HG03025 (cell line): ENCODE measurements at regions not wholly inside any gene's neighbourhood (a gene's known extent, or its start where the extent isn't known, plus 50 kb on each side); places are given as distances from the start of the nearest gene placed in this dataset.

Experiments used
- ATAC-seq: cut with Tn5 transposase; IDR thresholded peaks from one replicate; pipeline ENCODE4 v1.9.1; 2021; ENCODE audit warnings: mild to moderate bottlenecking, moderate library complexity; ENCODE audit not compliant: unreplicated experiment, low FRiP score

DNA sequence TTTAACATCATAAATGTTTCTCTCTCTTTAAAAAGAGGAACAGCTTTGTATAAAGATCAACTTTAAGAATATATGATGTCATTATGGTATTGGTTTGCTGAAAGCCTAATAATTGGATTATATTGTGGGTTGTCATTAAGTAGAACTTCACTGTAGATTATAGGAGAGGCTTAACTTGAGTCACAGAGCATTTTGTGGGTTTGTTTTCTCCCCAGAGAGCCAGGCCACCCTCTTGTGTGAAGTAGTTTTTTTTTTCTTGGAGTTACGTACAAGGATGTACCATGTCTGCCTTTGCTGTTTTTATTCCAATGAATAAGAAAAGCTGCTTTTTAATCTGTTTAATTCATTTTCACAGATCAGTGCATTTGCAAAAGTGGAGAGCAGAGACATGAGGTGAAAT, 354.8 kb upstream of the TBL1XR1 start:
- no peak for ATAC-seq

DNA sequence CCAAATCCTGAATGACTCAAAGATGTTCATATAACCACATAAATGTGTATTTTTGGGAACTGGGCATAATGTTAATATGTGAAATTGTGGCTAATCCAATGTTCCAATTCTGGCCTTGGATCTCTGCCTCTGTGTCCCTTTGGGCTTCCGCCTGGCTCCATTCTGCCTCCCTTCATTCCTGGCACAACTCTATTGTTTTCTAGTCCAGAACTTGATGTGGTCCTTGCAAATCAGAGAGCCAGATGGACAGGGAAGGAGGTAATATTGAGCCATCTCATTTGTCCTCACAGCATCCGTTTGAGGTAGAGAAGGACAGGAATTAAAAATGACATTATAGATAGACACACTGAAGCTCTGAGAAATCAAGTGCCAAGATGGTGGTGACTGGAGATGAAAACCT, 355.7 kb upstream of the TBL1XR1 start:
- ATAC-seq = no peak

DNA sequence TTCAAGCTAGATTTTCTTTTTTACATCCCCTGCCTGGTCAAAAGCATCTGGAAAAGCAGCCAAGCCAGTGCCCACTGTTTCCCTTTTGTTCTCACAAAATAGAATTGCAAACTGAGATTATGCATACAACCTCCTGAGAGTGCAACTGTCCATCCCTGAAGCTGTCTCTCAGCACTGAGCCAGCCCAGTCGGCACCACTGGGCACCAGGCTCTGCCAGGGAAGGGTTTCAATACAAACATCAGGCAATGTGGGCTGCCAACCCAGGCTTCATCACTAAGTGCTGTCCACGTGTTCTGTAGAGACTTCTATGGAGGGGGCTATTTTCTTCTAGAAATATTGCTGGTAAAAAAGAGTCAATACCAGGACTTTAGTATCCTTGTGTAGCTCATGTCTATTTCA, 356.3 kb upstream of the TBL1XR1 start:
- ATAC-seq = no peak

DNA sequence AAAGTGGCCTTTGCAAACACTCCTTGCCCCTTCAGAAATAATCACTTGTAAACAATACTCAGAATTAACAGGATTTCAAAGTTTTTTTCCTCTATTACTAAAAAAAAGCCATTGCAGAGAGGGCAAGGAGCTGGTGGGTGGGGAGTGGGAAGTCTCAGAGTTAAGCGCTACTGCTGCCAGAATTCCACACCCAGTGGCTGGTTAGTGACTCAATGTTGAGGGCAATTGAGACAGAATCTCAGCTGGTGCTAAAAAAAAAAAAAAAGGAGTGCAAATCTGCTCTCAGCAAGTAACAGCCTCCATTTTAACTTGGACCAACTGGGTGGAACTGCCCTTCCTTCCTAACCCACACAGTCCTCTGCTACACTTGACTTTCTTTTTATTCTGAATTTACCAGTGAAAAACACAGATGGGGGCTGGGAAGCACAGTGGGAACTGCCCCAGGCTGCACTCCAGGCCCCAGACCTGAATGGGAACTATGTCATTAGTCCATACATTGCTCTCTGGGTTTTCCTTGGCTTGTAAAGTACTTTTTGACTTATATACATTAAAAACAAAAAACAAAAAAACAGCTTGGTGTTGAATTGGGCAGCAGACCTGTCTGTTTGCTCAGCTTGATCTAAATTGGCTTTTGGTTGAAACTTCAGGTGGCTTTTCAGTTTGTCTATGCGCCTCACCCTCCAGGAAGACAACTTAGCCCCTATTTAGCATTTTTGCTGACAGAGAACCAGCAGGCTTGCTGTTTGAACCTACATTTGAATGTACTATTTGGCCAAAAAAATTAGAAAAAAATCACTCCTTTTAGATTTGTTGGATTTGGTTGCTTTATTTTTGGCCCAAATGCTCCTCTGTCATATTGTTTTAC, 357.8 kb upstream of the TBL1XR1 start:
- ATAC-seq = no peak

DNA sequence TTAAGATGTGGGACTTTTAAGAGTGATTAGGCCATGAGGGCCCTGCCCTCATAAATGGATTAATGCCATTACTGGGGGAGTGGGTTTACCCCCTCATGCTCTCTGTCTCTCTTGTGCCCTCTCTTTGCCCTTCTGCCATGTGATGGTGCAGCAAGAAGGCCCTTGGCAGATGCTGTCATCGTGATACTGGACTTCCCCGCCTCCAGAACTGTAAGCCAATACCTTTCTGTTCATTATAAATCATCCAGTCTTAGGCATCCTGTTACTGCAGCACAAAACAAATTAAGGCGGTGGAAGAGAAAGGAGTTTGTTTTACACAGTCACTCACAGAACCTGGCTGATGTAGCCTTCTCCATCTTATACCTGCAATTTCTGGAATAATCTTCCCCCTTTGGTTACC, 360.3 kb upstream of the TBL1XR1 start:
- ATAC-seq = no peak

DNA sequence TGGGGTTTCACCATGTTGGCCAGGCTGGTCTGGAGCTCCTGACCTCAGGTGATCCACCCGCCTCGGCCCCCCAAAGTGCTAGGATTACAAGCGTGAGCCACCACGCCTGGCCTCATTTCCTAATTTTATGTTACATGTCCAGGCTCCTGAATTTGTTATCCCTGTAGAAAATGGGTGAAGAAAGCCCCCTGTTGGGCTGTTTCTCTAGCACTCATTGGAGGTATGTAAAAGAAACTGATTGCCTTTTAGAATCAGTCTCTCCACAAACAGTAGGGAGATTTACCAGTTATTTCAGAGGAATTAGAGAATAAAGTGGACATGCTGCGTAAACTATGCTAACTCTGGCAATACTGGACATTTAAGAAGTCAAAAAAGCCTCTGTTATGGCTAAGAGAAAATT, 364.1 kb upstream of the TBL1XR1 start:
- ATAC-seq = no peak

DNA sequence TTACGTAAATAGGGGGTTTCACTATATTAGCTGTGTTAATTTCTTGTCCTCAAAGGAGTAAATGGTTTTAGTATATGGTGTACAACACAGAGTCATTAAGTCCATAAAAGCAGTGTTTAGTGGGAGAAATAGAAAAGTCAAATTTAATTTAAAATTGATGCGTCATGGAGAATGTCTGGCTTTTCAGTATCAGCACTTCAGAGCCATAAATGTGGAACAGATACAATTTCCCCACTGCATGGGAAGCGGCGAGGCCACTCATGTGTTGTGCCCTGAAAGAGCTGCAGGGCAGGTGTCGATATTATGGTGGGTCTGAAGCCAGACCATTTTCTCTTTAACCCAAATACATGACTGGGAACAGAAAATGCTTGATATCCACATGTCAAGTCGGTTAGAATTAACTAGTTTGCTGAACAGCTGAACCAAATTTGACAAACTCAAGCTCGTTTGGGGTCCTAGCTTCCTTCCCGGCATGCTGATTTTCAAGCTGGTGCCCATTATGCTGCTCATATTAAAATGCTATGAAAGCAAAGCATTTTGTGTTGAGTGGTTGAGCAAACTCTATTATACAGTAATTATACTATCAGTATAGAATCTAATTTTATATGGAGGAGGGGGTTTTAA, 364.6 kb upstream of the TBL1XR1 start:
- ATAC-seq = no peak

DNA sequence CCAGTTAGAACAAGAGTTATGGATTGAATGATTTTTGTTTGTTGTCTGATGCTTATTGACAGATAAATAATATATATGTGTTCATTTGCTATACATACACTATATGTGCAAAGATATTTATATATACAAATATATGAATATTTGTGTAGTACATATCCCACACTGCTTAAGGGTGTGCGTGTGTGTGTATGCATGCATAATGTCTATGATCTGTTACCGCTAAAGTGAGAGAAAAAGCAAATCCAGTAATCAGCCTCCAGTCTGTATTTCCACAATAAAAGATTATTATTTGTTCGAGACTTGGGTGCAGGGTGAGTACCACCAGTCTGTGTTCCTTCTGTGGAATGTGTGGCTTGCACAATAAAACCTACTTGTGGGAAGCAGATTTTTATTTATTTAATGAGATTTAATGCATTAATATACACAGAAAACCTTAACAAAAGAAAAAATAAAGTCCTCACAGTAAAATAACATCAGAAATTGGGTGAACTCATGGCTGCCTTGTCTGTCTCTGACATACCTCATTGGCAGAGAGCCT, 366.0 kb upstream of the TBL1XR1 start:
- ATAC-seq = no peak

DNA sequence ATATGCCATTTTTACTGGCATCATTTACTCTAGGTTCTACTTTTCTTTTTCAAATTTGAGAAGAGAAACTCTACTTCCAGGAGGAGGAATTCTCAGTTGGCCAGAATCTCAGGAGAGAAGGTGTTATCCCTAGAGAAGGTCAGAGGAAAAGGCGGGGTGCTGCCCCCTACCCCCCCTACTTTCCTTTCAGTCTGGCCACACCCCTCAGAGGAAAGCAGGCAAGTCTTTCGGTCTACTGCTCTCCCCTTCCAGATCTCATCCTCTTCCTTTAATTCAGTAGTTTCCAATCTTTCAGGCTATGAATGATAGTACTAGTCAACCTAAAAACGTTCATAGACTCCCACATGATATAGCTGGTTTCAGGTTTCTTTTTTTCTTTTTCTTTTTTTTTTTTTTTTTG, 366.5 kb upstream of the TBL1XR1 start:
- ATAC-seq = no peak

DNA sequence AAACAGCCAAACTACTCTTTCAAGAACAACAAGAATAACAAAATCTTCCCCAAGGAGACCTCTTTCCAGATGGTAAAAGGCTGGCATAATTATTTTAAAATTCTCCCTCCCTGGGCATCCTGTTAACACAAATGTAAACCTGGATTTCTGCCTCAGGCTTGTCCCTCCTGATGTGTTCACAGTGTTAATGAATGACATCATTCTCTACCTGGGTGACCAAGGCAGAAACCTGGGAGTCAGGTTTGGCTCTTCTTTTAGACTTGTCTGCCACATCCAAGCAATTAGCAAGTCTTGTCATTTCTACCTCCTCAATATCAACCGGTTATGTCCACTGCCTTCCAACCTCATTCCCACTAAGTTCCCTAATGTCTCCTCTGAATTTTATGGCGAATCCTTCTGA, 368.7 kb upstream of the TBL1XR1 start:
- no peak for ATAC-seq

DNA sequence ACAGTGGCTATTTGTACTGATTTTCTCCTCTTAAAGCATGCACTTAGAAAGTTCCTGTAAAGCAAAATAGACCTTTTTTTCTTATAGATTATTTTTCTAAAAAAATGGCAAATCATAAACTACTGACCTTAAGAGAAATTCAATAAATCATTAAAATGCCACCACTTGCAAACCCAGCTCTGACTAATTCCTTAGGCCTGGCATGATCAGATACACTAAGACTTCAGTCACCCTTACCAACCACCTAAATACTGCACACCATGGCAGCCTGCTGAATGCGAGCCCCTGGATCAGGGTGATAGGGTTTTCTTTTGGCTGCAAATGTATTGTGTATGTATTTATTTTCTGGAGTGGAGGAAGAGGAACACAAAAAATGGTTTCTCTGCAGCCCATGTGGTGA, 370.6 kb upstream of the TBL1XR1 start:
- ATAC-seq = no peak

DNA sequence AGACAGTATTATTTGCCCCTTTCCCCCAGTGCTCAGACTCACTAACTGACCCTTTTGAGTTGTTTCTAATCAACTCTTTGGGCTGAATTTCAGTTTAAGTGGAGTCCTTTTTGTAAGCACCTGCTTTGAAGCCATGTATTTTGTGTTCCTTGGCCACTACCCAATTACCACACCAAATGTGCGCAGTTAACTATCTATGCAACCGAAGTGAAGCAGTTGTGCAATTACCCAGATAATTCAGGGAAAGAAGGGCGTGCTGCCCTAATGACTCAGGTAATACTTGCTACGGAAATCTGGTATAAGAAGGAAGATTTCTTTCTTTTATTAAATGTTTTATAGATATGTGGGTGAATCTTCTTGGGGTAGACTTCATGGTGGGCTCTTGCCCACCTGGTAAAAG, 371.9 kb upstream of the TBL1XR1 start:
- ATAC-seq = no peak

DNA sequence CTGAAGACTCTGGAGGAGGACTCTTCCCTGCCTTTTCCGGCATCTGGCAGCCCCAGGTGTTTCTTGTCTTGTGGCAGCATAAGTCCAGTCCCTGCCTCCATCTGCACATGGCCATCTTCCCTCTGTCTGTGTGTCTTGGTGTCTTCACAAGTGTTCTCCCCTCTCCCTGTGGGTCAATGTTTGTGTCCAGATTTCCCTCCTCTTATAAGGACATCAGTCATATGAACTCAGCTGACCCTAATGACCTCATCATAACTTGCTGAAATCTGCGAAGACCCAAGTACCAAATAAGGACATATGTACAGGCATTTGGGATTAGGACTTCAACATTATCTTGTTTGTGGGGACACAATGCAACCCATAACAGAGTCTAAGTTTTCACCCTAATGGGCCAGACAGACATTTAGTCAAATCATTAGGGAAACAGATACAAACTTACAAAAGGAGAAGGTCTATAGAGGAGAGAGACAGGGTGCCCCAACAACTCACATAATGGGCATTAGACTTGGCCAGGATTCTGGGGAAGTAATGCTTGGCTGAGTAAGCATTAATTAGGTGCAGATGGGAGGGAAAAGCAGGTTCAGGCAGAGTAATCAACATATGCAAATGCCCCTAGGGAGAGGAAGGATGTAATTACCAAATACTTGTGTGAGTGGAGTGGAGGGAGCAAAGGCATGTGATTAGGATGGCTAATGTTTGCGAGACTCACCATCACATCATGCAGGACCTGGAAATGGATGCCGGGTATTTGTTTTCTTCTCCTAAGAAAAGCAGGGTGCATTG, 372.8 kb upstream of the TBL1XR1 start:
- no peak for ATAC-seq

DNA sequence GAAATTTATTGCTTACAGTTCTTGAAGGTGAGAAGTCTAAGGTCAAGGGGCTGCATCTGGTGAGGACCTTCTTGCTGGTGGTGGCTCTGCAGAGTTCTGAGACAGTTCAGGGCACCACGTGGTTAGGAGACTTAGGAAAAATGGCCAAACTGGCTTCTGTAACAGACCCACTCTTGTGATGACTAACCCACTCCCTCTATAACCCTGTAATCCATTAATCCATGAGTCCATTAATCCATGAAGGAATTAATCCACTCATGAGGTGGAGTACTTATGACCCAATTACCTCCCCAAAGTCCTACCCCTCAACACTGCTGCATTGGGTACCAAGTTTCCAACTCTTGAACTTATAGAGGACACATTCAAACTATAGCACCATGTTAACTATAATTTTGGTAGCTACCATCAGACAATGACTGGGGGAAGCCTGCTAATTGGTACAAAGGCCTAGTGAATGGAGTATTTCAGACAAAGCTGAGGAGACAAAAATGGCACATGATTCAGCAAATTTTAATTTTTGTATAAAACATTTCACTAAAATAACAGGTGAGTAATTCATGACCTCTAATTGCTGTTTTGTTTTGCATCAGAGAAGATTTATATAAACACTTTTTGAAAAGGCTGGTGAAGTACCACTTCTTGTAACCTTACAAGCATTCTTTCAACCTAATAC, 374.1 kb upstream of the TBL1XR1 start:
- ATAC-seq = no peak

DNA sequence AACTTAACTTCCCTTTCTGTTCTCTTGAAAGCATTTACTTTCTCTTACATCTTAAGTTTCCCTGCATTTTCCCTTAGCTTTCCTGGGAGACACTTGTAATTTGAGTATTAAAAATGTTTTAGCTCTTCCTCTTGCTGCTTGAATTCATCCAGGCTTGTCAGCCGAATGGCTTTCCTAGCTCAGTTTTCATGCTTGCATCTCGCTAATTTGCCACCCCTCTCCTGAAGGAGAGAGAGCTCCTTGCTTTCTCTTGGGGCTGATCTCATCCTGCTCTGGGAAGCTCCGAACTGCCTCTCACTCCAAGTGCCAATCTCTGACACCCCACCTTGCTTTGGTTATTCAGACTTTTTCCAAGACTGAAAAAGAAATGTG, 374.6 kb upstream of the TBL1XR1 start:
- ATAC-seq = no peak

DNA sequence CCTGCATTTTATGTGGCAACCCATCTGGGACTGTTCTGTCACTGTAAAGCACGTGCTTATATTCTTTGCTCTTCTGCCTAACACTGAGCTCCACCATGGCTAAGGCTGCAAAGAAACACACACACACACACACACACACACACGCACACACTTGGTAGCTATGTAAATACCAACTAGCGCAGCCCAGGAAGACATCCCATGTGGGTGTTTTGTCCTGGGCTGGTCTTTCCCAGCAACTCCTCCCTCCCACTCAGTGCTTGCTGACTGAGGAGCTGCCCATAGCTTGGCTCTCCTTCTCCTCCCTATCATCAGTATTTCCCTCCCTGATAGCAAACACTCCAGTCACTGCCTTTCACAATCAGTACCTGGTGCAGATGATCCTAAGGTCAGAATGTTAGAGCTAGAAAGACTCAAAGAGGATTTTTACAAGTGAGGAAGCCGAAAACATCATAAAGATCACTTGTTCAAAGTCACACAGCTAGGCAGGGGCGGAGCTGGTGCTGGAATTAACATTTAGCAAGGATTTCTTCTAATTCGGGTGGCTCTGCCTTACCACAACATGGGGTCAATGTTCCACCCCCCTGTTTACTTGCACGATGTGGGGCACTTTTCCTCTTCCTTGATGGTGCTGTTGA, 377.1 kb upstream of the TBL1XR1 start:
- ATAC-seq = no peak

DNA sequence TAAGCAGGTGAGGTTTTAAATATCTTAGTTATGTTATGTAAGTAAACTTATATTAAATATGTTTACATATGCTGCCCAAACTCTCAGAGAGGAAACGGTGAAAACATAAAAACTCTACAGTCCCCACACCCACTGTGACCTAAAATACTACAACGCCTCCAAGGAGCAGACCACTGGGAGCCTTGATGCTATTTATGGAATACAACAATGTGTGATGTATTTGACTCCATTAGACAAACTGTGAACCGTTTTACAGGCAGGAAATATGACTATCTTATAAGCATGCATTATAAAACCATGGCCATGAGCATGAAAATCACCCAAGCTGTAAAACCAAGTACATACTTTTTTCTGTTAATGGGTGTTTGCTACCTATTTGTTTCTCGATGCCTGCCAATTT, 379.5 kb upstream of the TBL1XR1 start:
- ATAC-seq = no peak

DNA sequence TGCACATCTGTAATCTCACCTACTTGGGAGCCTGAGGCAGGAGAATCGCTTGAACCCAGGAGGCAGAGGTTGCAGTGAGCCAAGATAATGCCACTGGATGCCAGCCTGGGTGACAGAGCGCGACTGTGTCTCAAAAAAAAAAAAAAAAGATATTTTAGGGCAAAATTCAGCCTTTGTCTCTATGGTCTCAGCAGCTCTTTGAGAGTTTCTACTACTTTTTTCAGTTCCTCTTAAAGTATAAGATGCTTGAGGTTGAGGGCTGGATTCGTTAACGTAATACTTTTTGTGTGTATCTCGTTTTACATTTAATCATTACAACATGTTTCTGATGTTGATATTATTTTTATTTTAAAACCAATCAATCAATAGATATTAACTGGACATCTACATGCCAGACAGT, 381.2 kb upstream of the TBL1XR1 start:
- peak; percentile 88 for ATAC-seq

DNA sequence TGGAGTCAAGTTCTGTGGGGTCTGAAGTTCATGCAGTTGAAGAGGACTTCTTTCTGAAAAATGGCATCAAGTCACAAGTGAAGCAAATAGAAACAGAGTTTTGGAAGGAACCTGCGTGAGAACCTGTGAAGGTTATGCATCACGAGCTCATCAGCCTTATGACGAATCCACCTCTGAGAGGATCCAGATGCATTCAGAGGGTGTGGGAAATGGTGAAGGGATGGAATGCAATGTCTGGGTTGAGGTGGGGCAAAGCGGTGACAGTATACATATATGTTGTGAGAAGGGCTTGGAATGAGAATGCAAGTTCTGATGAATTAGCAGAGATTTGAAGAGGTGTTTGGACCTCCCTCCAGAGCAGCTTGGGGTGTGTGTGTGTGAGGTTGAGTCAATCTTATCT, 382.1 kb upstream of the TBL1XR1 start:
- ATAC-seq = no peak

DNA sequence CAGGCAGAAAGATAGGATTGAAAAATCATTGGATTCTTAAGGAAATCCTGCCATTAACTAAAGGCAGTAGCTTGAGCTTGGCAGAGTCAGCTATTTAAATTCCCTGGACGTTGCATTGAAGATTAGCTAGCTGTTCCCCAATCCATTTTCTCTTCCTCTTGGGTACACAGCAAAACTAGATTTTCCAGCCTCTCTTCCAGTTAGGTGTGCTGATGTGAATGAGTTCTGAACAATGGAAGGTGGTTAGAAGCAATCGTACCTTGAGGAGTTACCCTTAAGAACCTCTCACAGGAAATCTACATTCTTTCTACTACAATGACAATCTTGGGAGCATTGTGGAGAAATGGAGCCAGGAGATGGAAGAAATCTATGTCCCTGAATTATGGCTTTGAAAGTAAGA, 383.2 kb upstream of the TBL1XR1 start:
- ATAC-seq = no peak
